ENCODE measurements at regions not wholly inside any gene's neighbourhood (a gene's known extent, or its start where the extent isn't known, plus 50 kb on each side); places are given as distances from the start of the nearest gene placed in this dataset.

GRCh38 chr4:57448901-57449300 is 338.7 kb upstream of the IGFBP7 start:
- ATAC-seq, result no peak
- H3K27me3 ChIP-seq (ENCODE audit: insufficient read depth), result no peaks in the 10 kb centered on the region
- no peaks in the 10 kb centered on the region for H3K4me1 ChIP-seq (ENCODE audit: insufficient read depth)
- H3K9me3 Mint-ChIP-seq, result peaks cover 11% of the 10 kb centered on the region
- no peak overlapping the region for H2AFZ ChIP-seq
- H3F3A ChIP-seq (replicated peaks; ENCODE audit: low read depth), result no peaks in the 10 kb centered on the region
- H4K20me1 ChIP-seq (replicated peaks; ENCODE audit: insufficient read depth), result no peaks in the 10 kb centered on the region
- no peak overlapping the region for H3K4me2 ChIP-seq
- no peak for DNase-seq (ENCODE audit: low spot score)
- TF ChIP-seq JUNB (IDR thresholded peaks at IDR 0.05; ENCODE audit: unreplicated experiment), result no peak
- H3K79me2 ChIP-seq (replicated peaks; ENCODE audit: insufficient read depth), result no peaks in the 10 kb centered on the region
- no peak overlapping the region for H3K4me3 Mint-ChIP-seq
- no peak overlapping the region for H3K27ac Mint-ChIP-seq
- no peaks in the 10 kb centered on the region for H3K4me1 Mint-ChIP-seq
- no peak overlapping the region for H3K4me3 ChIP-seq
- no peaks in the 10 kb centered on the region; the same call in 2 of the 3 replicates for H3K36me3 Mint-ChIP-seq (ENCODE audit: low read depth)
- H3K27ac ChIP-seq (ENCODE audit: low read depth), result no peak overlapping the region
- H3K9me2 ChIP-seq (ENCODE audit: insufficient read depth), result peaks cover 3% of the 10 kb centered on the region; the same call in 1 of the 2 replicates
- no peaks in the 10 kb centered on the region for H3K27me3 Mint-ChIP-seq (ENCODE audit: insufficient read depth, low read depth, poor library complexity)
- H3K36me3 ChIP-seq (ENCODE audit: insufficient read depth), result no peaks in the 10 kb centered on the region

GRCh38 chr4:57448452-57448851 is 338.3 kb upstream of the IGFBP7 start:
- Mint-ChIP-seq H3K9me3 (peaks cover 11% of the 10 kb centered on the region), H3K36me3 (ENCODE audit: low read depth) (no peaks in the 10 kb centered on the region; the same call in 2 of the 3 replicates), H3K4me1 (0 out of 3 replicates have a peak, but pooled peaks cover under 1% of the 10 kb centered on the region), H3K4me3 (no peak overlapping the region), H3K27me3 (ENCODE audit: insufficient read depth, low read depth, poor library complexity) (no peaks in the 10 kb centered on the region), H3K27ac (no peak overlapping the region)
- Histone ChIP-seq H3K79me2 (replicated peaks; ENCODE audit: insufficient read depth) (no peaks in the 10 kb centered on the region), H3K27me3 (ENCODE audit: insufficient read depth) (no peaks in the 10 kb centered on the region), H3K9me2 (ENCODE audit: insufficient read depth) (peaks cover 3% of the 10 kb centered on the region; the same call in 1 of the 2 replicates), H3K4me2 (no peak overlapping the region), H4K20me1 (replicated peaks; ENCODE audit: insufficient read depth) (no peaks in the 10 kb centered on the region), H3K4me1 (ENCODE audit: insufficient read depth) (no peaks in the 10 kb centered on the region), H2AFZ (no peak overlapping the region), H3K27ac (ENCODE audit: low read depth) (no peak overlapping the region), H3K4me3 (no peak overlapping the region), H3F3A (replicated peaks; ENCODE audit: low read depth) (no peaks in the 10 kb centered on the region), H3K36me3 (ENCODE audit: insufficient read depth) (no peaks in the 10 kb centered on the region)
- no peak for ATAC-seq
- no peak for DNase-seq (ENCODE audit: low spot score)
- TF ChIP-seq CREB1 (CRISPR knock-in tag; IDR thresholded peaks at IDR 0.05; ENCODE audit: low read depth) (no peak), ZNF114 (CRISPR knock-in tag; IDR thresholded peaks at IDR 0.05) (no peak), ZNF331 (CRISPR knock-in tag; IDR thresholded peaks at IDR 0.05; ENCODE audit: low read depth) (no peak), NANOG (IDR thresholded peaks at IDR 0.05; ENCODE audit: borderline replicate concordance) (no peak), EZH2 (IDR thresholded peaks at IDR 0.05; ENCODE audit: low read depth, unreplicated experiment) (no peak), CTCF (conservative IDR thresholded peaks at IDR 0.05; ENCODE audit: low read depth in 2 of 2) (no peak)

GRCh38 chr4:57446266-57446665 is 336.1 kb upstream of the IGFBP7 start:
- Histone ChIP-seq H4K20me1 (replicated peaks; ENCODE audit: insufficient read depth) (no peaks in the 10 kb centered on the region), H3K4me2 (no peak overlapping the region), H3K4me3 (no peak overlapping the region), H3K27ac (ENCODE audit: low read depth) (no peak overlapping the region), H3K79me2 (replicated peaks; ENCODE audit: insufficient read depth) (no peaks in the 10 kb centered on the region), H3F3A (replicated peaks; ENCODE audit: low read depth) (no peaks in the 10 kb centered on the region), H3K27me3 (ENCODE audit: insufficient read depth) (no peaks in the 10 kb centered on the region), H3K4me1 (ENCODE audit: insufficient read depth) (no peaks in the 10 kb centered on the region), H3K36me3 (ENCODE audit: insufficient read depth) (no peaks in the 10 kb centered on the region), H2AFZ (no peak overlapping the region; the same call in 1 of the 2 replicates), H3K9me2 (ENCODE audit: insufficient read depth) (peaks cover 3% of the 10 kb centered on the region; the same call in 1 of the 2 replicates)
- H3K27ac Mint-ChIP-seq, result no peak overlapping the region
- H3K4me1 Mint-ChIP-seq, result peaks cover 3% of the 10 kb centered on the region; the same call in 2 of the 3 replicates
- no peak overlapping the region for H3K4me3 Mint-ChIP-seq
- peaks cover 3% of the 10 kb centered on the region for H3K27me3 Mint-ChIP-seq (ENCODE audit: insufficient read depth, low read depth, poor library complexity)
- H3K36me3 Mint-ChIP-seq (ENCODE audit: low read depth), result no peaks in the 10 kb centered on the region
- DNase-seq (ENCODE audit: low spot score) (no peak), ATAC-seq (no peak)
- H3K9me3 Mint-ChIP-seq, result peaks cover 8% of the 10 kb centered on the region
- TF ChIP-seq, protein P1, sequence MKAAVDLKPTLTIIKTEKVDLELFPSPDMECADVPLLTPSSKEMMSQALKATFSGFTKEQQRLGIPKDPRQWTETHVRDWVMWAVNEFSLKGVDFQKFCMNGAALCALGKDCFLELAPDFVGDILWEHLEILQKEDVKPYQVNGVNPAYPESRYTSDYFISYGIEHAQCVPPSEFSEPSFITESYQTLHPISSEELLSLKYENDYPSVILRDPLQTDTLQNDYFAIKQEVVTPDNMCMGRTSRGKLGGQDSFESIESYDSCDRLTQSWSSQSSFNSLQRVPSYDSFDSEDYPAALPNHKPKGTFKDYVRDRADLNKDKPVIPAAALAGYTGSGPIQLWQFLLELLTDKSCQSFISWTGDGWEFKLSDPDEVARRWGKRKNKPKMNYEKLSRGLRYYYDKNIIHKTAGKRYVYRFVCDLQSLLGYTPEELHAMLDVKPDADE (IDR thresholded peaks at IDR 0.05), result no peak
- TF ChIP-seq STAT1 (IDR thresholded peaks at IDR 0.05; ENCODE audit: unreplicated experiment) (no peak), JUNB (IDR thresholded peaks at IDR 0.05; ENCODE audit: unreplicated experiment) (no peak), CTCF (conservative IDR thresholded peaks at IDR 0.05; ENCODE audit: low read depth in 2 of 2) (no peak), EZH2 (IDR thresholded peaks at IDR 0.05; ENCODE audit: low read depth, unreplicated experiment) (no peak)
- TF ChIP-seq, protein P2, sequence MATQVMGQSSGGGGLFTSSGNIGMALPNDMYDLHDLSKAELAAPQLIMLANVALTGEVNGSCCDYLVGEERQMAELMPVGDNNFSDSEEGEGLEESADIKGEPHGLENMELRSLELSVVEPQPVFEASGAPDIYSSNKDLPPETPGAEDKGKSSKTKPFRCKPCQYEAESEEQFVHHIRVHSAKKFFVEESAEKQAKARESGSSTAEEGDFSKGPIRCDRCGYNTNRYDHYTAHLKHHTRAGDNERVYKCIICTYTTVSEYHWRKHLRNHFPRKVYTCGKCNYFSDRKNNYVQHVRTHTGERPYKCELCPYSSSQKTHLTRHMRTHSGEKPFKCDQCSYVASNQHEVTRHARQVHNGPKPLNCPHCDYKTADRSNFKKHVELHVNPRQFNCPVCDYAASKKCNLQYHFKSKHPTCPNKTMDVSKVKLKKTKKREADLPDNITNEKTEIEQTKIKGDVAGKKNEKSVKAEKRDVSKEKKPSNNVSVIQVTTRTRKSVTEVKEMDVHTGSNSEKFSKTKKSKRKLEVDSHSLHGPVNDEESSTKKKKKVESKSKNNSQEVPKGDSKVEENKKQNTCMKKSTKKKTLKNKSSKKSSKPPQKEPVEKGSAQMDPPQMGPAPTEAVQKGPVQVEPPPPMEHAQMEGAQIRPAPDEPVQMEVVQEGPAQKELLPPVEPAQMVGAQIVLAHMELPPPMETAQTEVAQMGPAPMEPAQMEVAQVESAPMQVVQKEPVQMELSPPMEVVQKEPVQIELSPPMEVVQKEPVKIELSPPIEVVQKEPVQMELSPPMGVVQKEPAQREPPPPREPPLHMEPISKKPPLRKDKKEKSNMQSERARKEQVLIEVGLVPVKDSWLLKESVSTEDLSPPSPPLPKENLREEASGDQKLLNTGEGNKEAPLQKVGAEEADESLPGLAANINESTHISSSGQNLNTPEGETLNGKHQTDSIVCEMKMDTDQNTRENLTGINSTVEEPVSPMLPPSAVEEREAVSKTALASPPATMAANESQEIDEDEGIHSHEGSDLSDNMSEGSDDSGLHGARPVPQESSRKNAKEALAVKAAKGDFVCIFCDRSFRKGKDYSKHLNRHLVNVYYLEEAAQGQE (IDR thresholded peaks at IDR 0.05; ENCODE audit: unreplicated experiment), result no peak

Data from GM23338 (cell line).